ENCODE measurements at regions not wholly inside any gene's neighbourhood (a gene's known extent, or its start where the extent isn't known, plus 50 kb on each side); places are given as distances from the start of the nearest gene placed in this dataset.

DNA sequence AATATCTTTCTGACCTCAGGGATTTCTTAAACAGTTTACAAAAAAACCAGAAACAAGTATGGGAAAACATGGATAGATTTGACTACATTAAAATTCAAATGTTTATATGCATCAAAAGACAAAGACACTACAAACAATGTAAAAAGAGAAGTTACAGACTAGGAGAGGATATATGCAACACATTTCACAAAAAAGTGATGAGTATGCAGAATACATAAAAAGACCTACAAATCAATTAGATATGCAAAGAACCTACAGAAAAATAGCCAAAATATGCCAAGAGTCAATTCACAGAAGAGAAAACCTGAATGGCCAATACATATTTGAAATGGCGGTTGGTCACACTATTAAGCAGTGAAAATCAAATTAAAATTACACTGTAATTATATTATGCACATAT, 175.0 kb downstream of the FOXD2 start:
- Histone ChIP-seq H3F3A (replicated peaks; ENCODE audit: low read depth) (no peaks in the 10 kb centered on the region), H3K4me1 (ENCODE audit: insufficient read depth) (no peaks in the 10 kb centered on the region), H3K4me3 (no peak overlapping the region), H3K4me2 (no peak overlapping the region), H2AFZ (no peak overlapping the region), H4K20me1 (replicated peaks; ENCODE audit: insufficient read depth) (no peaks in the 10 kb centered on the region), H3K27ac (ENCODE audit: low read depth) (no peak overlapping the region), H3K27me3 (ENCODE audit: insufficient read depth) (no peaks in the 10 kb centered on the region), H3K36me3 (ENCODE audit: insufficient read depth) (no peaks in the 10 kb centered on the region), H3K9me2 (ENCODE audit: insufficient read depth) (no peaks in the 10 kb centered on the region), H3K79me2 (replicated peaks; ENCODE audit: insufficient read depth) (no peaks in the 10 kb centered on the region)
- Mint-ChIP-seq H3K4me1 (no peaks in the 10 kb centered on the region), H3K36me3 (ENCODE audit: low read depth) (peaks cover 6% of the 10 kb centered on the region; the same call in 2 of the 3 replicates), H3K9me3 (peaks cover 18% of the 10 kb centered on the region), H3K4me3 (no peak overlapping the region), H3K27ac (no peak overlapping the region), H3K27me3 (ENCODE audit: insufficient read depth, low read depth, poor library complexity) (peaks cover 3% of the 10 kb centered on the region)
- no peak for ATAC-seq
- DNase-seq (ENCODE audit: low spot score): no peak
- no peak for TF ChIP-seq CREB1 (CRISPR knock-in tag; IDR thresholded peaks at IDR 0.05; ENCODE audit: low read depth)
- TF ChIP-seq JUNB (IDR thresholded peaks at IDR 0.05; ENCODE audit: unreplicated experiment): no peak
- TF ChIP-seq ZNF331 (CRISPR knock-in tag; IDR thresholded peaks at IDR 0.05; ENCODE audit: low read depth): no peak
- TF ChIP-seq, protein P1, sequence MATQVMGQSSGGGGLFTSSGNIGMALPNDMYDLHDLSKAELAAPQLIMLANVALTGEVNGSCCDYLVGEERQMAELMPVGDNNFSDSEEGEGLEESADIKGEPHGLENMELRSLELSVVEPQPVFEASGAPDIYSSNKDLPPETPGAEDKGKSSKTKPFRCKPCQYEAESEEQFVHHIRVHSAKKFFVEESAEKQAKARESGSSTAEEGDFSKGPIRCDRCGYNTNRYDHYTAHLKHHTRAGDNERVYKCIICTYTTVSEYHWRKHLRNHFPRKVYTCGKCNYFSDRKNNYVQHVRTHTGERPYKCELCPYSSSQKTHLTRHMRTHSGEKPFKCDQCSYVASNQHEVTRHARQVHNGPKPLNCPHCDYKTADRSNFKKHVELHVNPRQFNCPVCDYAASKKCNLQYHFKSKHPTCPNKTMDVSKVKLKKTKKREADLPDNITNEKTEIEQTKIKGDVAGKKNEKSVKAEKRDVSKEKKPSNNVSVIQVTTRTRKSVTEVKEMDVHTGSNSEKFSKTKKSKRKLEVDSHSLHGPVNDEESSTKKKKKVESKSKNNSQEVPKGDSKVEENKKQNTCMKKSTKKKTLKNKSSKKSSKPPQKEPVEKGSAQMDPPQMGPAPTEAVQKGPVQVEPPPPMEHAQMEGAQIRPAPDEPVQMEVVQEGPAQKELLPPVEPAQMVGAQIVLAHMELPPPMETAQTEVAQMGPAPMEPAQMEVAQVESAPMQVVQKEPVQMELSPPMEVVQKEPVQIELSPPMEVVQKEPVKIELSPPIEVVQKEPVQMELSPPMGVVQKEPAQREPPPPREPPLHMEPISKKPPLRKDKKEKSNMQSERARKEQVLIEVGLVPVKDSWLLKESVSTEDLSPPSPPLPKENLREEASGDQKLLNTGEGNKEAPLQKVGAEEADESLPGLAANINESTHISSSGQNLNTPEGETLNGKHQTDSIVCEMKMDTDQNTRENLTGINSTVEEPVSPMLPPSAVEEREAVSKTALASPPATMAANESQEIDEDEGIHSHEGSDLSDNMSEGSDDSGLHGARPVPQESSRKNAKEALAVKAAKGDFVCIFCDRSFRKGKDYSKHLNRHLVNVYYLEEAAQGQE (IDR thresholded peaks at IDR 0.05; ENCODE audit: unreplicated experiment): no peak
- no peak for TF ChIP-seq POLR2AphosphoS5 (IDR thresholded peaks at IDR 0.05; ENCODE audit: low read depth)
- TF ChIP-seq ZNF114 (CRISPR knock-in tag; IDR thresholded peaks at IDR 0.05): no peak
- TF ChIP-seq, protein P2, sequence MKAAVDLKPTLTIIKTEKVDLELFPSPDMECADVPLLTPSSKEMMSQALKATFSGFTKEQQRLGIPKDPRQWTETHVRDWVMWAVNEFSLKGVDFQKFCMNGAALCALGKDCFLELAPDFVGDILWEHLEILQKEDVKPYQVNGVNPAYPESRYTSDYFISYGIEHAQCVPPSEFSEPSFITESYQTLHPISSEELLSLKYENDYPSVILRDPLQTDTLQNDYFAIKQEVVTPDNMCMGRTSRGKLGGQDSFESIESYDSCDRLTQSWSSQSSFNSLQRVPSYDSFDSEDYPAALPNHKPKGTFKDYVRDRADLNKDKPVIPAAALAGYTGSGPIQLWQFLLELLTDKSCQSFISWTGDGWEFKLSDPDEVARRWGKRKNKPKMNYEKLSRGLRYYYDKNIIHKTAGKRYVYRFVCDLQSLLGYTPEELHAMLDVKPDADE (IDR thresholded peaks at IDR 0.05): no peak
- TF ChIP-seq STAT1 (IDR thresholded peaks at IDR 0.05; ENCODE audit: unreplicated experiment): no peak
- TF ChIP-seq EZH2 (IDR thresholded peaks at IDR 0.05; ENCODE audit: low read depth, unreplicated experiment): no peak
- TF ChIP-seq, protein P3, sequence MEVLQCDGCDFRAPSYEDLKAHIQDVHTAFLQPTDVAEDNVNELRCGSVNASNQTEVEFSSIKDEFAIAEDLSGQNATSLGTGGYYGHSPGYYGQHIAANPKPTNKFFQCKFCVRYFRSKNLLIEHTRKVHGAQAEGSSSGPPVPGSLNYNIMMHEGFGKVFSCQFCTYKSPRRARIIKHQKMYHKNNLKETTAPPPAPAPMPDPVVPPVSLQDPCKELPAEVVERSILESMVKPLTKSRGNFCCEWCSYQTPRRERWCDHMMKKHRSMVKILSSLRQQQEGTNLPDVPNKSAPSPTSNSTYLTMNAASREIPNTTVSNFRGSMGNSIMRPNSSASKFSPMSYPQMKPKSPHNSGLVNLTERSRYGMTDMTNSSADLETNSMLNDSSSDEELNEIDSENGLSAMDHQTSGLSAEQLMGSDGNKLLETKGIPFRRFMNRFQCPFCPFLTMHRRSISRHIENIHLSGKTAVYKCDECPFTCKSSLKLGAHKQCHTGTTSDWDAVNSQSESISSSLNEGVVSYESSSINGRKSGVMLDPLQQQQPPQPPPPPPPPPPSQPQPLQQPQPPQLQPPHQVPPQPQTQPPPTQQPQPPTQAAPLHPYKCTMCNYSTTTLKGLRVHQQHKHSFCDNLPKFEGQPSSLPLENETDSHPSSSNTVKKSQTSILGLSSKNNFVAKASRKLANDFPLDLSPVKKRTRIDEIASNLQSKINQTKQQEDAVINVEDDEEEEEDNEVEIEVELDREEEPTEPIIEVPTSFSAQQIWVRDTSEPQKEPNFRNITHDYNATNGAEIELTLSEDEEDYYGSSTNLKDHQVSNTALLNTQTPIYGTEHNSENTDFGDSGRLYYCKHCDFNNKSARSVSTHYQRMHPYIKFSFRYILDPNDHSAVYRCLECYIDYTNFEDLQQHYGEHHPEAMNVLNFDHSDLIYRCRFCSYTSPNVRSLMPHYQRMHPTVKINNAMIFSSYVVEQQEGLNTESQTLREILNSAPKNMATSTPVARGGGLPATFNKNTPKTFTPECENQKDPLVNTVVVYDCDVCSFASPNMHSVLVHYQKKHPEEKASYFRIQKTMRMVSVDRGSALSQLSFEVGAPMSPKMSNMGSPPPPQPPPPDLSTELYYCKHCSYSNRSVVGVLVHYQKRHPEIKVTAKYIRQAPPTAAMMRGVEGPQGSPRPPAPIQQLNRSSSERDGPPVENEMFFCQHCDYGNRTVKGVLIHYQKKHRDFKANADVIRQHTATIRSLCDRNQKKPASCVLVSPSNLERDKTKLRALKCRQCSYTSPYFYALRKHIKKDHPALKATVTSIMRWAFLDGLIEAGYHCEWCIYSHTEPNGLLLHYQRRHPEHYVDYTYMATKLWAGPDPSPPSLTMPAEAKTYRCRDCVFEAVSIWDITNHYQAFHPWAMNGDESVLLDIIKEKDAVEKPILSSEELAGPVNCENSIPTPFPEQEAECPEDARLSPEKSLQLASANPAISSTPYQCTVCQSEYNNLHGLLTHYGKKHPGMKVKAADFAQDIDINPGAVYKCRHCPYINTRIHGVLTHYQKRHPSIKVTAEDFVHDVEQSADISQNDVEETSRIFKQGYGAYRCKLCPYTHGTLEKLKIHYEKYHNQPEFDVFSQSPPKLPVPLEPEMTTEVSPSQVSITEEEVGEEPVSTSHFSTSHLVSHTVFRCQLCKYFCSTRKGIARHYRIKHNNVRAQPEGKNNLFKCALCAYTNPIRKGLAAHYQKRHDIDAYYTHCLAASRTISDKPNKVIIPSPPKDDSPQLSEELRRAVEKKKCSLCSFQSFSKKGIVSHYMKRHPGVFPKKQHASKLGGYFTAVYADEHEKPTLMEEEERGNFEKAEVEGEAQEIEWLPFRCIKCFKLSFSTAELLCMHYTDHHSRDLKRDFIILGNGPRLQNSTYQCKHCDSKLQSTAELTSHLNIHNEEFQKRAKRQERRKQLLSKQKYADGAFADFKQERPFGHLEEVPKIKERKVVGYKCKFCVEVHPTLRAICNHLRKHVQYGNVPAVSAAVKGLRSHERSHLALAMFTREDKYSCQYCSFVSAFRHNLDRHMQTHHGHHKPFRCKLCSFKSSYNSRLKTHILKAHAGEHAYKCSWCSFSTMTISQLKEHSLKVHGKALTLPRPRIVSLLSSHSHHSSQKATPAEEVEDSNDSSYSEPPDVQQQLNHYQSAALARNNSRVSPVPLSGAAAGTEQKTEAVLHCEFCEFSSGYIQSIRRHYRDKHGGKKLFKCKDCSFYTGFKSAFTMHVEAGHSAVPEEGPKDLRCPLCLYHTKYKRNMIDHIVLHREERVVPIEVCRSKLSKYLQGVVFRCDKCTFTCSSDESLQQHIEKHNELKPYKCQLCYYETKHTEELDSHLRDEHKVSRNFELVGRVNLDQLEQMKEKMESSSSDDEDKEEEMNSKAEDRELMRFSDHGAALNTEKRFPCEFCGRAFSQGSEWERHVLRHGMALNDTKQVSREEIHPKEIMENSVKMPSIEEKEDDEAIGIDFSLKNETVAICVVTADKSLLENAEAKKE (CRISPR knock-in tag; IDR thresholded peaks at IDR 0.05): no peak
- TF ChIP-seq, protein P4, sequence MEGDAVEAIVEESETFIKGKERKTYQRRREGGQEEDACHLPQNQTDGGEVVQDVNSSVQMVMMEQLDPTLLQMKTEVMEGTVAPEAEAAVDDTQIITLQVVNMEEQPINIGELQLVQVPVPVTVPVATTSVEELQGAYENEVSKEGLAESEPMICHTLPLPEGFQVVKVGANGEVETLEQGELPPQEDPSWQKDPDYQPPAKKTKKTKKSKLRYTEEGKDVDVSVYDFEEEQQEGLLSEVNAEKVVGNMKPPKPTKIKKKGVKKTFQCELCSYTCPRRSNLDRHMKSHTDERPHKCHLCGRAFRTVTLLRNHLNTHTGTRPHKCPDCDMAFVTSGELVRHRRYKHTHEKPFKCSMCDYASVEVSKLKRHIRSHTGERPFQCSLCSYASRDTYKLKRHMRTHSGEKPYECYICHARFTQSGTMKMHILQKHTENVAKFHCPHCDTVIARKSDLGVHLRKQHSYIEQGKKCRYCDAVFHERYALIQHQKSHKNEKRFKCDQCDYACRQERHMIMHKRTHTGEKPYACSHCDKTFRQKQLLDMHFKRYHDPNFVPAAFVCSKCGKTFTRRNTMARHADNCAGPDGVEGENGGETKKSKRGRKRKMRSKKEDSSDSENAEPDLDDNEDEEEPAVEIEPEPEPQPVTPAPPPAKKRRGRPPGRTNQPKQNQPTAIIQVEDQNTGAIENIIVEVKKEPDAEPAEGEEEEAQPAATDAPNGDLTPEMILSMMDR (conservative IDR thresholded peaks at IDR 0.05; ENCODE audit: low read depth in 2 of 2): no peak
- TF ChIP-seq NANOG (IDR thresholded peaks at IDR 0.05; ENCODE audit: borderline replicate concordance): no peak
- no peak for TF ChIP-seq EZH2phosphoT487 (IDR thresholded peaks at IDR 0.05; ENCODE audit: unreplicated experiment)
